ENCODE measurements at regions not wholly inside any gene's neighbourhood (a gene's known extent, or its start where the extent isn't known, plus 50 kb on each side); places are given as distances from the start of the nearest gene placed in this dataset.
"Not testable (repeated sequence)": the region's sequence is repeated elsewhere in the genome, so short reads cannot be mapped to it uniquely, and the experiment has no call there.

- DNase-seq = no peak
These were observed 178.1 kb downstream of the TMEM161B start for GRCh38 chr5:88090506-88090905.

- DNase-seq = no peak
These were observed 178.8 kb downstream of the TMEM161B start for GRCh38 chr5:88089719-88090390.

GRCh38 chr5:88085462-88085861 lies 183.2 kb downstream of the TMEM161B start:
- DNase-seq = no peak

- no peak for DNase-seq
These were observed 186.8 kb downstream of the TMEM161B start for GRCh38 chr5:88081877-88082276.

- no peak for DNase-seq
These were observed 204.8 kb downstream of the TMEM161B start for GRCh38 chr5:88063813-88064212.

DNA sequence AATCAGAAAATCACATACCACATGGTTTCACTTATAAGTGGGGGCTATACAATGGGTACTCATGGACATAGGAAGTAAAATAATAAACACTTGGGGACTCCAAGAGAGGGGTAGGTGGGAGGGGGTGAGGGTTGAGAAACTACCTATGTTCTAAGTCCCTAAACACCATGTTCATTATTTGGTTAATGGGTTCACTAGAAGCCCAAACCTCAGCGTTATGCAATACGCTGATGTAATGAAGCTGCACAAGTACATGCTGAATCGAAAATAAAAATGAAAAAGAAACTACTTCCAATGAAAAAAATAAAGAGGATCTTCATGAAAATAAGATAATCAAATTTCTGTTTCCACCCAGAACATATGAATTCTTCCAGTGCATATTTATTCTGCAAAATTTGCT lies 208.5 kb downstream of the TMEM161B start:
- no peak for DNase-seq

DNA sequence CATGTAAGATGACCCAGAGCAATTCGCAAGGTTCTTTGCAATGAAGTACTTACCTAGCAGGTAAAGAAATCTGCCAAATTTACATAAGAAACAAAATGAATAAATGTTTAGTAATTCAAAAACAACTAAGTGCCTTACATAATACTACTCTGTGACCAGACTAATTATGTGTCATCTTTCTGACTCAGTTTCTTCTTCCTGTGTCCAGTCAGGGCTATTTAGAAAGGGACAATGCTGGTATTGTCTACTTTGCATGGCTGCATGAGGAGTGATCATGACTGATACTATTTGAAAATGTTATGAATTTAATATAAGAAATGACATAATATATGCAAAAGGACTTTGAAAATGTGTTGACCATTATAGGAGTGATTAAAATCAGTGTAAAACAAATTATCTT lies 210.0 kb downstream of the TMEM161B start:
- DNase-seq = no peak

DNA sequence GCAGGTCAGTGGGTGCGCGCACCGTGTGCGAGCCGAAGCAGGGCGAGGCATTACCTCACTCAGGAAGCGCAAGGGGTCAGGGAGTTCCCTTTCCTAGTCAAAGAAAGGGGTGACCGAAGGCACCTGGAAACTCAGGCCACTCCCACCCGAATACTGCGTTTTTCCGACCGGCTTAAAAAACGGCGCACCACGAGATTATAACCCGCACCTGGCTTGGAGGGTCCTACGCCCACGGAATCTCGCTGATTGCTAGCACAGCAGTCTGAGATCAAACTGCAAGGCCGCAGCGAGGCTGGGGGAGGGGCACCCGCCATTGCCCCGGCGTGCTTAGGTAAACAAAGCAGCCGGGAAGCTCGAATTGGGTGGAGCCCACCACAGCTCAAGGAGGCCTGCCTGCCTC lies 216.2 kb downstream of the TMEM161B start:
- not testable (repeated sequence) for DNase-seq

DNA sequence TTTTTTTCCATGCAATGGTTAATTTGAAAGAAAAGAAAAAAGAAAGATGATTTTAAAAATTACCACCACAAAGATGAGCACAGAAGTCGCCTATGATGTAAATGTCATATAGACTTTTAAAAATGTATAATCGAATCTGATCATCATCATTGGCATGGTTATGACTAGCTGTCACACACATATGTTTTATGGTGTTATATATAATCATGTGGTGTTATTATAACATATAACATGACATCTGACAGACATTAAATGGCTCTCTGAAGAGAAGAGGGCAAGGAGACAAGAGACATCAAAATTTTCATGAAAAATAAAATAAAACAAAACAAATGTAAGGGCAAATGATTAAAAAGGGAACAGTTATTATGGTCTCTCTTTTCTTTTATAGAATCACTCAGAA lies 217.5 kb downstream of the TMEM161B start:
- no peak for DNase-seq

DNA sequence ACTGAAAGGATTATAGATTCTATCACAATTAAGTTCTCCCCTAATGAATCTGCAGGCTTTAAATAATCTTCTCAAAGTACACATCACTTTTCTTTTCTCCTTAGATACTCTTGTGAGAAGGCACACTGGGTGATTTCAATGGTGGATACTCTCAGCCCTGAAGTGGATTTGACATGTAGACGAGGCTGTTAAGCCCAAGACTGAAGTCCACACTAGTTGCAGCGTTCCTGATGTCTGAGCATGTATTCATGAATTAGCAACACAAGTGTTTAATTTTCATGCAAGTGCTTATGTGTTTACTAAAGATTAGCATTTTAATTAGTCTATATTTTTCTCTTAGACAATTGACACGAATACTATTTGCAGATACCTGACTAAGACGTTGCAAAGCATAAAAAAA lies 218.9 kb downstream of the TMEM161B start:
- no peak for DNase-seq

- no peak for DNase-seq
These were observed 219.5 kb downstream of the TMEM161B start for GRCh38 chr5:88049156-88049555.

DNA sequence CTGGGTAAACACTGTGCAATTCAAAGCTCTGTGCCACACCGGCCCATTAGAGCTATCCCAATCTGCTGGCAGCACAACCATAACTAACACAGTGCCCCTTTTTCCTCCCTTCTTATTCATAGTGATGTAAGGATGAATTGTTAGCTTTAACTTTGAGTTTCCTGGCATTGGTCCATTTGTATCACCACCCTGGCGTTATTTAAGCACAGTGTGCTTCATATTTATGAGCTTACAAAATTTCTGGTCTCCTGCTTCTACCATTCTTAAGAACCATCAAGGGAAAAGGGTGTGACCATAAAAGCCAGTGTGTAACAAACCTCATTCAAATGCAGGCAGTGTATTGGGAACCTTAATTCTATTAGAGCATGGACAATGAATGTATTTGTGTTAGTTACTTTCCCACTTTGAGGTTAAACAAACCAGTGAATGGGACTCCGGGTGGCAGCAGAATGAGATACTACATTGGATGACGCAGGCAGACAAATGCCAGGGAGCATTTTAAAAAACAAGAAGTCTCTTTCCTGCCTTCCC lies 222.6 kb downstream of the TMEM161B start:
- no peak for DNase-seq

- DNase-seq = no peak
These were observed 223.5 kb downstream of the TMEM161B start for GRCh38 chr5:88045165-88045564.

- DNase-seq = no peak
These were observed 234.1 kb downstream of the TMEM161B start for GRCh38 chr5:88034520-88034919.

DNA sequence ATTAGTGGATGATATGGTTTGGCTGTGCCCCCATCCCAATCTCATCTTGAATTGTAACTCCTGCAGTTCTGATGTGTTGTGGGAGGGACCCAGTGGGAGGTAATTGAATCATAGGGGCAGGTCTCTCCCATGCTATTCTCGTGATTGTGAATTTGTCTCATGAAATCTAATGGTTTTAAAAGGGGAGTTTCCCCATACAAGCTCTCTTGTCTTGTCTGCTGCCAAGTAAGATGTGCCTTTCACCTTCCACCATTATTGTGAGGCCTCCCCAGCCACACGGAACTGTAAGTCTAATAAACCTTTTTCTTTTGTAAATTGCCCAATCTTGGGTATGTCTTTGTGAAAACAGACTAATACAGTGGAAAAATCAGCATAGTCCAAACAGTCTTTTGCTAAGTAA lies 235.5 kb downstream of the TMEM161B start:
- DNase-seq = no peak

GRCh38 chr5:88029011-88029410 lies 239.6 kb downstream of the TMEM161B start:
- no peak for DNase-seq

GRCh38 chr5:88021141-88021540 lies 247.5 kb downstream of the TMEM161B start:
- no peak for DNase-seq

GRCh38 chr5:88014984-88015383 lies 253.7 kb downstream of the TMEM161B start:
- DNase-seq = not testable (repeated sequence)

DNA sequence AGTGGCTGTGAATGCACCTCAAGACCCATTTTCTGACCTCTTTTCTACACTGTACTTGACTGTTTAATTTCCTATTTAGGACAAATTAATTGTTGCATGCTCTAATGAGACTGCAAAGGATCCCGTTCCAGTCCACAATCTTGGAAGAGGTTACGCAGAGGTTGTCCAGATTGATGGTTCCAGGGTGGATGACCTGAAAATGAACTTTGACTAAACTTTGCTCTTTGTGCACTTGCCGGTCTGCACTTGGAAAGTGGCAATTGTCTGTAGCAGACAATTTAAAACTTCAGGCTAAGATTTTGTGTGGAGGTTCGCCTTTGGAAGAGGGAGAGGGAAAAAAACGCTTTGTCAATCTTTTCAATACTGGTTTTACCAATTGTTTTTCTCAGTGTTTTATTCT lies 267.8 kb downstream of the TMEM161B start:
- DNase-seq = no peak

DNA sequence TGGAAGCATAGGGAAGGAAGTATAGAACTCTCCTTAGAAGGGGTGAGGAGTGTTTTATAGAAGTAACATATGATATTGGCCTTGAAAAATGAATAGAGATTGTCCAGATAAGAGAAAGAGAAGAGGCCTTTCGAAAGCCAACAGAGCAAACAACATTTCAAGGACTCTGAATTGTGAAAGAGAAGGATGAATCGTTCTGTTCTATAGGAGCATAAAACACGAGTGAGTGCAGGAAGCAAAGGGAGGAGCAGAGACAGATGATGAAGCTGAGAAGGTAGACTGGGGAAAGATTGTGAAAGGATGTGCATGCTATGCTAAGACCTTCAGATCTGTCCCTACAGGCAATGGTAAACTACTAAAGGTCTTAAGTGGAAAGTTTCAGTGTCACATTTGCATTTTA lies 271.0 kb downstream of the TMEM161B start:
- no peak for DNase-seq

DNA sequence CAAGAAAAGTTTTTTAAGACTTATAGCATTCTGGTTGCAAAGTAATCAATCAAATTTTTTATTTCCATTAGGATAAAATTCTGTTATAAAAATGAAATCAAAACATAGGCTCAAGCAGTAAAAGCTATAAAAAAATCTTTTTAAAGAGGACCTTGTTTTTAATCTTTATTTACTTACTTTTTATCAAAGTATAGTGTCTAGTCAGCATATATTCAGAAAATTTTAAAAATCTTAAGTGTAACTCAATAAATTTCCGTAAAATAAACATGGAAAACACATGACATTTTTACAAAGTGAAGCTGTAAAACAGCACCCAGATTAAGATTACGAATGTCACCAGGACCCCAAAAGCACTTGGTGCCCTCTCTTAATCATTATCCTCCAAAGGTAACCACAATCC lies 302.4 kb downstream of the TMEM161B start:
- no peak for DNase-seq

GRCh38 chr5:87954121-87954520 lies 314.5 kb downstream of the TMEM161B start:
- DNase-seq = no peak

DNA sequence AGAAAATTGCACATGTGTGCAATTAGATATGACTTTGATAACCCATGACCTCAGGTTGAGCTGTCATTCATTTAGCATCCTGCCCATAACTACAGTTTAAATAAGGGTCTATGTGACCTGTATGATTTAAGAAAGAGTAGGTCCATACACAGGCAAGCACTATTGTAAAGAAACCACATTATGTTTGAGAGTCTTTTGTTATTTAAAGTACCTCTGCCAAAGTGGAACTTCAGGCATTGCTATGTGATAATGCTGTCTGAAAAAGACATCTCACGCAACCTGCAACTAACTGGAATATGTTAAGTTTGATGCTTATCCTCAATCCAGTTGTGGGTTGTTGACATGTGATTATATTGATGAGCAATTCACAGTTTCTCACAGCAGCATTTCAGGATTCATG lies 317.0 kb downstream of the TMEM161B start:
- no peak for DNase-seq

DNA sequence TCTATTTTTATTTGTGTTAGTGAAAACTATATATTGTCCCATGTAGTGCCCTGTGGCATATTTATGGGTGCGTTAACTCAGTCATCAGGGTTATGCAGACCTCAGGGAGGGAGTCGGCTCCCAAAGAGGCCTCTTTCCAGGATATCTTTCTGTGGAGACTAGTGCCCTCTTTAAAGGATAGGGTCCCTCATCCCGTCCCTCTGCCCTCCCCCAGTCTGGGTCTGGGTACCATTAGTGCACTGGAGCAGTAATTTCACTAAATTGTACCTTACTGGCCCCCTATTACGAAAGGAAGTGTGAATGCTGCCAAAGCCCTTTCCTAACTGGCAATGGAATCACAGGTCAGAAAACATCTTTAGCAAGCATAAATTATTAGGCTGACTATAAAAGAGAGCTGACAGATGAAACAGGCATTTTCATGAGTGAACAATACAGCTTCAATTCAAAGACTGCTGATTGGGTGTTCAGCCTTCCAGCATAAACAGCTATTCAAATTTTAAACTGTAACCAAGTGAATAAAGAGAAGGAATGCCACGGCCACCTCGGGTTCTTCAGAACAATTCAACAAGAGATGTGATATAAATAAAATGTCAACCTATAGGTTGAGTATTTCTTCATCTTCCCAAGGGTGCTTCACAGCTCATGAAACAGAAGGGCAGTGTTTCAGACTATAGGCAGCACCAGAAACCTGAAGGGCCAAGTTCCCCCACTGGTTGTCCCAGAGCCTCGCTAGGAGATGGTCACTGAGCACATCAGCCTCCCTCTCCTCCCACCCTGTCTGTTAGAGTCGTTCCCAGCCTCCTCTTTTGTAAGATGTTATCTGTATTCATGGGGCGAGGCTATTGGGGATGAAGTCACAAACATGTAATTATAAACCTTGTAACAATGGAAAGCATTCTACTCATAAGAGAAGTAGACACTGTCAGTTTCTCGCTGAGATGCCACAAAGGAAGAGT lies 318.7 kb downstream of the TMEM161B start:
- DNase-seq = peak; percentile 43 to 49
